SK-N-DZ (cell line): ENCODE measurements at regions not wholly inside any gene's neighbourhood (a gene's known extent, or its start where the extent isn't known, plus 50 kb on each side); places are given as distances from the start of the nearest gene placed in this dataset.
A peak's percentile ranks its signal among the peaks of the same experiment; 100 is the strongest.
"Not testable (repeated sequence)": the region's sequence is repeated elsewhere in the genome, so short reads cannot be mapped to it uniquely, and the experiment has no call there.

Experiments
- DNase-seq: peaks from one replicate; pipeline ENCODE4 v3.0.0-alpha.2; 2015; ENCODE audit warnings: low spot score

- no peak for DNase-seq
These were observed 94.3 kb downstream of the ASB1 start for GRCh38 chr2:238521002-238521401.

GRCh38 chr2:238521870-238522269 lies 95.1 kb downstream of the ASB1 start:
- no peak for DNase-seq

- DNase-seq = peak; percentile 73
These were observed 96.7 kb downstream of the ASB1 start for GRCh38 chr2:238523158-238524110.

- no peak for DNase-seq
These were observed 97.8 kb downstream of the ASB1 start for GRCh38 chr2:238524426-238524983.

- no peak for DNase-seq
These were observed 99.3 kb downstream of the ASB1 start for GRCh38 chr2:238525990-238526389.

- no peak for DNase-seq
These were observed 100.8 kb downstream of the ASB1 start for GRCh38 chr2:238527565-238527964.

GRCh38 chr2:238528953-238529781 lies 102.4 kb downstream of the ASB1 start:
- no peak for DNase-seq

GRCh38 chr2:238531017-238531645 lies 104.4 kb downstream of the ASB1 start:
- DNase-seq = not testable (repeated sequence)

GRCh38 chr2:238543732-238544131 lies 117.0 kb downstream of the ASB1 start:
- not testable (repeated sequence) for DNase-seq

- no peak for DNase-seq
These were observed 122.3 kb downstream of the ASB1 start for GRCh38 chr2:238548902-238549462.

GRCh38 chr2:238549866-238550265 lies 123.1 kb downstream of the ASB1 start:
- no peak for DNase-seq

- no peak for DNase-seq
These were observed 124.4 kb downstream of the ASB1 start for GRCh38 chr2:238551091-238551490.

- DNase-seq = no peak
These were observed 125.5 kb downstream of the ASB1 start for GRCh38 chr2:238552226-238552625.

- DNase-seq = no peak
These were observed 126.4 kb downstream of the ASB1 start for GRCh38 chr2:238553159-238553558.

GRCh38 chr2:238554468-238555315 lies 128.0 kb downstream of the ASB1 start:
- no peak for DNase-seq

- no peak for DNase-seq
These were observed 129.2 kb downstream of the ASB1 start for GRCh38 chr2:238555786-238556542.

GRCh38 chr2:238557431-238557830 lies 130.7 kb downstream of the ASB1 start:
- DNase-seq = no peak

GRCh38 chr2:238557936-238558335 lies 131.2 kb downstream of the ASB1 start:
- no peak for DNase-seq

- no peak for DNase-seq
These were observed 131.9 kb downstream of the ASB1 start for GRCh38 chr2:238558456-238559099.
